ENCODE measurements at regions not wholly inside any gene's neighbourhood (a gene's known extent, or its start where the extent isn't known, plus 50 kb on each side); places are given as distances from the start of the nearest gene placed in this dataset.

DNA sequence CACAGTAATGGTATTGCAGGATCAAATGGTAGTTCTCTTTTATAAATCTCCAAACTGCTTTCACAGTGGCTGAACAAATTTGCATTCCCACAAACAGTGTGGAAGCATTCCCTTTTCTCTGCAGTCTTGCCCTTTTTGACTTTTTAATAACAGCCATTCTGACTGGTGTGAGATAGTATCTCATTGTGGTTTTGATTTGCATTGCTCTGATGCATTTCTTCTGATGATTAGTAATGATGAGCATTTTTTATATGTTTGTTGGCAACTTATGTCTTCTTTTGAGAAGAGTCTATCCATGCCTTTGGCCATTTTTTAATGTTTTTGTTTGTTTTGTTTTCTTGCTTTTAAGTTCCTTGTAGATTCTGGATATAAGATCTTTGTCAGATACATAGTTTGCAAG, 316.1 kb upstream of the TMCO5A start:
- DNase-seq (ENCODE audit: extremely low spot score, unreplicated experiment) = no peak
- Mint-ChIP-seq H3K27me3 (ENCODE audit: unreplicated experiment) (peaks cover 7% of the 10 kb centered on the region), H3K4me1 (ENCODE audit: unreplicated experiment) (no peaks in the 10 kb centered on the region), H3K27ac (ENCODE audit: unreplicated experiment) (no peak overlapping the region), H3K4me3 (ENCODE audit: unreplicated experiment) (no peak overlapping the region), H3K36me3 (ENCODE audit: unreplicated experiment) (no peaks in the 10 kb centered on the region), H3K9me3 (ENCODE audit: unreplicated experiment) (no peaks in the 10 kb centered on the region)
- no peak for TF ChIP-seq CTCF (IDR thresholded peaks at IDR 0.05)

DNA sequence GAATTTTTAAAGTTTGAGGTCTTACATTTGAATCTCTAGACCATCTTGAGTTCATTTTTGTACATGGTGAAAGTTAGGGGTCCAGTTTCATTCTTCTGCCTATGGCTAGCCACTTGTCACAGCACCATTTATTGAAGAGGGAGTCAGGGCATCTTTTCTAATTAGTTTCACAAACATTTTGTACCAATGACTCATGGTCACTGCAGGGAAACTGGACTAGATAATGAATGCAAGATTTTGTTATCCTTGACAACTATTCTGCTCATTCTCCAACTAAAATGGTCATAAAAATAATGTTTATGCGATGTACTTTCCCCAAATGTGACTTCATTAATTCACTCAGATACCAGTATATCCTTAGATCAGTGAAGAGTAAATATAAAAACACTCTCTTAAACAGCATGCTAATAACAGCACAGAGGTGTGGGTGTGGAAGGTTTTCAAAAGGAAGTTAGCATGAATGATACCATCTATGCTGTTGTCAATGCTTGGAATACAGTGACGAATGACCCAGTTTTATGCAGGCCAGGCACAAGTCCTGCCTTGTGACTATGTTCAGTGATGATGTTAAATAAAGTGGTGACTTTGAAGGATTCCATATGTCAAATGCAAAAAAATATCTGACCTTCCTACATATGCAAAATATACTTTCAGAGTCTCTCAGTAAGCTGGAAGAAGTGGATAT, 314.9 kb upstream of the TMCO5A start:
- Mint-ChIP-seq H3K4me3 (ENCODE audit: unreplicated experiment) (no peak overlapping the region), H3K27me3 (ENCODE audit: unreplicated experiment) (peaks cover 7% of the 10 kb centered on the region), H3K4me1 (ENCODE audit: unreplicated experiment) (no peaks in the 10 kb centered on the region), H3K27ac (ENCODE audit: unreplicated experiment) (no peak overlapping the region), H3K36me3 (ENCODE audit: unreplicated experiment) (no peaks in the 10 kb centered on the region), H3K9me3 (ENCODE audit: unreplicated experiment) (no peaks in the 10 kb centered on the region)
- no peak for DNase-seq (ENCODE audit: extremely low spot score, unreplicated experiment)
- TF ChIP-seq CTCF (IDR thresholded peaks at IDR 0.05) = no peak

DNA sequence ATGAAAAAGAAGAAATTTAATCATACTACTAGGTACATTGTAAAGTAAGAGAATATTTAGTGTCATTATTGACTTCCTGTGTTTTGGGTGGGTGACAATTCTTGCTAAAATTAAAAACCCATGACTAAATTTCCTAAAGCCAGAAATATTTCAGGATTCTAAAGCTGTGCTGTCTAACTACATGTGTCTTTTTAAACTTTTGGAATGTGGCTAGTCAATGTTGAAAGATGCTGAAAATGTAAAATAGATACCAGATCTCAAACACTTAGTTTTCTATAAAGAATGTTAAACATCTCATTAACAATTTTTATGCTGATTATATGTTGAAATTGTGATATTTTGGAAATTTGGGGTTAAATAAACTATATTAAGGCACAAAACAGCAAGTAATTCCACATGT, 308.9 kb upstream of the TMCO5A start:
- Mint-ChIP-seq H3K27me3 (ENCODE audit: unreplicated experiment) (peaks cover 16% of the 10 kb centered on the region), H3K4me1 (ENCODE audit: unreplicated experiment) (no peaks in the 10 kb centered on the region), H3K27ac (ENCODE audit: unreplicated experiment) (no peak overlapping the region), H3K36me3 (ENCODE audit: unreplicated experiment) (no peaks in the 10 kb centered on the region), H3K9me3 (ENCODE audit: unreplicated experiment) (no peaks in the 10 kb centered on the region), H3K4me3 (ENCODE audit: unreplicated experiment) (no peak overlapping the region)
- no peak for DNase-seq (ENCODE audit: extremely low spot score, unreplicated experiment)
- TF ChIP-seq CTCF (IDR thresholded peaks at IDR 0.05) = no peak

DNA sequence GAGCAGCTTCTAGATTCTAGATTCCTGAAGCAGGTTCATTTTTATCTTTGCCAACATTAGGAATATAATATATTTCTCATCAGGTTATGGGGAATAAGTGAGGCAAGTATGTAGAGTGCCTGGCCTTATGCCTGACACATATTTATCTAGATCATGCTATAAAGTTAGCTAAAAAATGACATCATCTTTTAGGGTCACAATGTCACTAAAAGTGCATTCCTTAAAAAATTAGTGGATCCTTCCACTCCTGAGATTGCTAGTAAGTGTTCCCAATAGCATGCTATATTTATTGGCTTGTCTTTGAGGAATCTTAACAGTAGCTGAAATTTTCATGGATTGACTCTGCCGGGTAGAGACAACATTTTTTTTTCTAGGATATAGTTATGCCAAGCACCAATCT, 305.9 kb upstream of the TMCO5A start:
- Mint-ChIP-seq H3K27me3 (ENCODE audit: unreplicated experiment) (peaks cover 25% of the 10 kb centered on the region), H3K4me3 (ENCODE audit: unreplicated experiment) (no peak overlapping the region), H3K4me1 (ENCODE audit: unreplicated experiment) (no peaks in the 10 kb centered on the region), H3K9me3 (ENCODE audit: unreplicated experiment) (no peaks in the 10 kb centered on the region), H3K36me3 (ENCODE audit: unreplicated experiment) (no peaks in the 10 kb centered on the region), H3K27ac (ENCODE audit: unreplicated experiment) (no peak overlapping the region)
- TF ChIP-seq CTCF (IDR thresholded peaks at IDR 0.05) = no peak
- DNase-seq (ENCODE audit: extremely low spot score, unreplicated experiment) = no peak

GRCh38 chr15:37636736-37637135, 297.7 kb upstream of the TMCO5A start:
- H3K27me3 Mint-ChIP-seq (ENCODE audit: unreplicated experiment) = peaks cover 37% of the 10 kb centered on the region
- H3K4me3 Mint-ChIP-seq (ENCODE audit: unreplicated experiment) = no peak overlapping the region
- no peak for TF ChIP-seq CTCF (IDR thresholded peaks at IDR 0.05)
- H3K9me3 Mint-ChIP-seq (ENCODE audit: unreplicated experiment) = no peaks in the 10 kb centered on the region
- H3K36me3 Mint-ChIP-seq (ENCODE audit: unreplicated experiment) = no peaks in the 10 kb centered on the region
- no peaks in the 10 kb centered on the region for H3K4me1 Mint-ChIP-seq (ENCODE audit: unreplicated experiment)
- no peak for DNase-seq (ENCODE audit: extremely low spot score, unreplicated experiment)
- no peak overlapping the region for H3K27ac Mint-ChIP-seq (ENCODE audit: unreplicated experiment)

Measured in osteocyte (in vitro differentiated cells).